Fibroblast of peridontal ligament (primary cell): ENCODE measurements at regions not wholly inside any gene's neighbourhood (a gene's known extent, or its start where the extent isn't known, plus 50 kb on each side); places are given as distances from the start of the nearest gene placed in this dataset.

ENCODE experiments used
- DNase-seq: peaks from one replicate; pipeline ENCODE4 v3.0.0-alpha.2; 2010; ENCODE audit errors: extremely low read depth

DNA sequence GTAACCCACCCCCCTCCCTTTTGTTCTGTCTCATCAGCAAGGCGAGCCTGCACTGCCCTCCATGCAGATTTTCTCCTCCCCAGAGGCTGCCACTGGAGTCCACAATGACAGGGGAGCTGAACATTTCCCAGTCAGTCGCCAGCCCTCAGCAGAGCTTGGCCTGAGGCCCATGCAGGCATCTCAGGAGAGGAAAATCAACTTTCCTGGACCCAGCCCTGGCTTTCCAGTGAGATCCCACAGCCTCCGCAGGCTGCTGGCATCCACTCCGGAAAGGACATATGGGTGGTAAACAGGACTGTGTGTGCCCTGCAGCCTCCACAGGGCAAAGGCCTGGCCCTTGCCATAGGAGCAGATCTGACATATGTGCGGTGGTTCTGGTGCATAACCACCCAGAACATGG is 253.8 kb downstream of the TNS1 start:
- no peak for DNase-seq

DNA sequence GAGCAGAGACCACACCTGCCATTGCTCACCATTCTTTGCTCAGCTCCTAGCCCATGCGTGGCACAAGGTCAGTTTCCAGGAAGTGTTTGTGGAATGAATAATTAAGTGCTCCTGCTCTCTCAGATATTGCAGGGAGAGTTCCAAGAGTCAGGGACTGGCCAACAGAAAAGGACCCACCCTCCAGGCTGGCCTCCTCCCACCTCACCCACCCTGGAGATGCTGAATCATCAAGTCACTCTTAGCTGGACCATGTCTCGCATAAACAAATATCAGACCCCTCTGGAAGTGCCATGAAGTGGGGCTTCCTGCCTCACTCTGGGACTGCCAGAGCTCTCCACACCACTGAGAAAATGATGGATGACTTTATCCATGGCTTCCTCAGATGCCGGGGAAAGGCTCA is 256.0 kb downstream of the TNS1 start:
- DNase-seq, result no peak

GRCh38 chr2:217743966-217744761 is 258.6 kb downstream of the TNS1 start:
- peak; percentile 78 for DNase-seq

GRCh38 chr2:217743407-217743806 is 259.4 kb downstream of the TNS1 start:
- DNase-seq, result no peak

DNA sequence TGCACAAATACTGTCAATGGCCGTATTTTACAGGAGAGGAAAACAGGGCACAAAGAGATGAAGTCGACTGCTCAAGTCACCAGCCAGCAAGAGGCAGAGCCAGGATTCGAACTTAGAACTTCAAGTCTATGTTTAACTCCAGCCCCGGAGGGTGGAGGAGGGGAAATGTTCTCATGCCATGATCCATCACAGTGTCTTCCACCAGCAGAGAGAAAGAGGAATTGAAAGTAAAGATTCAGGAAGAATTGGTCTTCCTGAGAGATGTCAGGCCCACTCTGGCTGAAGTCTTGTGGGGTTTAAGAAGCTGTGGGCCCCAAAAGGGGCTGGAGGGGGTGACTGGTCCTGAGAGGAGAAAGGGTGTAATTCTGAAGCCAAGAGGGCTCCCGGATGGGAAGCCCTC is 260.0 kb downstream of the TNS1 start:
- DNase-seq, result no peak

GRCh38 chr2:217742276-217742675 is 260.5 kb downstream of the TNS1 start:
- DNase-seq, result no peak

- DNase-seq, result no peak
Observed at GRCh38 chr2:217741381-217741955, 261.3 kb downstream of the TNS1 start.

GRCh38 chr2:217740756-217741155 is 262.0 kb downstream of the TNS1 start:
- no peak for DNase-seq

- no peak for DNase-seq
Observed at GRCh38 chr2:217740178-217740577, 262.6 kb downstream of the TNS1 start.

- no peak for DNase-seq
Observed at GRCh38 chr2:217739741-217740140, 263.1 kb downstream of the TNS1 start.

DNA sequence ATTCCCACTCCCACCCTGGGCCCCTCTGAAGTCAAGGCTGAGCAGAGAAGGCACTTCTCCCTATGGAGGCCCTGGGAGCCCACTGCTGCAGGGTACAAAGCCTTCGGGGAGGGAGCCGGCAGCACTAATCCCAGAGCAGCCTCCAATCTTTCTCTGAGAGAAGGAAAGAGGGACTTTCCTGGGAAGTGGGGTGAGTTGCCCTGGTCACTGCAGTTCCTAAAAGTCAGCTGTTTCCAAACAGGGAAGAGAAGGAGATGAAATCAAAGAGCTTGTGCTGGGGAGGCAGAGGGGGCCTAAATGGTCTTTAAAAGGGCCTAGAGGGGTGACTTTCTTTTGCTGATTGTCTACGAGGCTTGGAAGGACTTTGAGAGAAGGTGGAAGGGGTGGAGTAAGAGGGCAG is 264.7 kb downstream of the TNS1 start:
- no peak for DNase-seq

DNA sequence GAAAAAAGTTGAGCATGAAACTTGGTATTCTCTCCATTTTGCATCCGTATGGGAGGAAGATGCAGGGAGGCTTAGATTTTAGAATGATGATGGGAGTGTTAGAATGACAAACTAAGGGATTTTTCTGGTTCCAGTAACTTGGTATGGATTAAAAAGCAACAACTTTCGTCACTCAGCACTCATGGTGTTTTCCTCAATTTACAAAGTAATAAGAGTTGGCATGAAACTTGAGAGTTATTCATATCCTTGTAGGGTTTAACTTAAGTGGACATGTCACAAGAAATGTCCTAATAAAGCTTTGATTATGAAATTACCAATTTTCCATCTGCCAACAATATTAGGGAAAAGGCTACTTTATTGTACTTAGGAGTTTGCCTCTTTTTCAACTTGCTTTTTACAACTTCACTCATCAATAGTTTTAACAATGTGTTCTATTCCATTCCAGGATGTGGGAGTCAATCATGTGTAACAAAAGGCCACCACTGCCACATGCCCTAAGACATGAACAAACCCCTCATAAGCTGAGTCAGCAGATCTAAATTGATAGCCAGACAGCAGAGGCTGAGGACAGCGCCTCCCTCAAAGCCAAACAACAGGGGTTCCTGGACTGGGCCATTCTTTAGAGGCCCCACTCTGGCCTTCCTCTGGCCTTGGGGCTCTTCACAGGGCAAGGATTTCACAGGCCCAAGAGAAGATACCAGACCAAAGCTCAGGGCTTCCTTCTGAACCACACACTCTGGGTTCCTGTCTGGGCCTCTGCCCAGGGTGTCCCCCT is 265.8 kb downstream of the TNS1 start:
- no peak for DNase-seq

DNA sequence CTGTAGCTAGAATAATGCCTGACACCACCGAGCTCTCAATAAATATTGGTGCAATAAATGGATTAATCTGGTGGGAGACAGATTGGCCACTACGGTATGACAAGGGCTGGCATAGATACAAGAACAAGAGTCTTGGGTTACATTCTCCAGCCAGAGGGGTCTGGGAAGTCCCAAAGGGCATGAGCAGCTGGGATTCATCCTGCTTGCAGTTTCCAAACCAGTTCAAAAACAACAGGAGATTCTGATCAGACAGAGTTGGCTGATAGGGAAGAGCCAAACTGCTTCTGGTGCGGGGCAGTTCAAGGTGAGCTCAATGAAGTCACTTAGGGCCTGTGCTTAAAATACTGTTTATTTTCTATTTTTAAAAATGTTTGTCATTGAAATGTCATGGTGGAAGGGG is 266.9 kb downstream of the TNS1 start:
- DNase-seq, result no peak

DNA sequence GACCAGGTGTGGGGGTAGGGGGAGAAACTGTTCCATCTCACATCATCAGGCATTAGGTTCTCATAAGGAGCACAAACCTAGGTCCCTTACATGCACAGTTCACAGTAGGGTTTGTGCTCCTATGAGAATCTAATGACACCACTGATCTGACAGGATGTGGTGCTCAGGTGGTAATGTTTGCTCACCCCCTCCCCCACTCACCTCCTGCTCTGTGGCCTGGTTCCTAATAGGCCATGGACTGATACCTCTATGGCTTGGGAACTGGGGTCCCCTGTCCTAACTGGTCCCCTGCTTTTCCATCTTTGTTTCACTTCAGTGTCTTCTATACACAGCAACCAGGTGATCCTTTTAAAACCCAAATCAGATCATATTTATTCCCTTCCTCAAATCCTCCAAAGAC is 267.8 kb downstream of the TNS1 start:
- DNase-seq, result no peak

DNA sequence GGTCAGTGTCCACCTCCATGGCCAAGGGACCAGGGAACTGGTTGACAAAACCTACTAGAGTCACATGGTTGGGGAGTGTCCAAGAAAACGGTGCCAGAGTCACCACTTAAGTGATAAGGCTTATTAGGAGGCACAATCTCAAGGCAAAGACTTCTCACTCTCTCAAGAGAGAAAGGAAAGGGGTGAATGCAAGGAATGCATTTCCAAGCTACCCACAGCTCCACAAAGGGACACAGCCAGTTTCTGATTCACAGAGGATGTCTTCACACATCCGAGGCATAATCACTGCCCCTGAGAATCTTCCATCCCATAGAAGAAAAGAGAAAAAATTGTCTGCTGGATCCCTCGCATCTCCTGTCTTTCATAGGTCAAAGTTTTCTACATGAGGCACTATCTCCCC is 269.3 kb downstream of the TNS1 start:
- DNase-seq, result no peak

DNA sequence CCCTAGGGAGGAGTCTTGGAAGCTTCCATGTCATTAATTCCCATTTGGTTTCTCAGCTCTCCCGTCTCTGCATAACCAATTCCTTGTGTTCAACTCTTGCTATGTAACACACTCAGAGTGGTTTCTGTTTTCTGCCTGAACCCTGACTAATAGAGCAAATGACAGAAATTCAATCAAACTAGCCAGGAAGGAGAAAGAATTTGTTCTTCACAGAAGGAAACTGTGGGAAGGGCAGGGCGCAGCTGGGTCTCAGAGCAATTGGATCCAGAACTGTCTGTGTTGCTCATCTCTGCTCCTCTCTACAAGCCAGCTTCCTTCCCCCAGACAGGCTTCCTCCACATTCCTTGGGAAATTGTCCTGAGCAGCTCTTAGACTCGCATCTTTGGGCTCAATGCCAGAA is 269.8 kb downstream of the TNS1 start:
- DNase-seq, result peak; percentile 74

GRCh38 chr2:217731805-217732204 is 271.0 kb downstream of the TNS1 start:
- DNase-seq, result peak; percentile 47

- DNase-seq, result peak; percentile 79
Observed at GRCh38 chr2:217729421-217730053, 273.3 kb downstream of the TNS1 start.

GRCh38 chr2:217727801-217728200 is 275.0 kb downstream of the TNS1 start:
- no peak for DNase-seq

- no peak for DNase-seq
Observed at GRCh38 chr2:217725409-217725808, 277.4 kb downstream of the TNS1 start.

- no peak for DNase-seq
Observed at GRCh38 chr2:217724471-217724870, 278.3 kb downstream of the TNS1 start.

- no peak for DNase-seq
Observed at GRCh38 chr2:217723981-217724380, 278.8 kb downstream of the TNS1 start.
